ENCODE measurements at regions not wholly inside any gene's neighbourhood (a gene's known extent, or its start where the extent isn't known, plus 50 kb on each side); places are given as distances from the start of the nearest gene placed in this dataset.

GRCh38 chr2:198697218-198697617, 760.5 kb downstream of the SATB2 start:
- DNase-seq: no peak
- Histone ChIP-seq H3K4me3 (no peak overlapping the region), H3K4me1 (no peaks in the 10 kb centered on the region), H3K27me3 (no peaks in the 10 kb centered on the region), H3K27ac (no peak overlapping the region), H3K9me3 (no peaks in the 10 kb centered on the region), H3K36me3 (no peaks in the 10 kb centered on the region)
- WGBS, 2 donors: 15 to 56% methylated on average over 3 of the region's 3 CpGs
- intact Hi-C loops (cut with DNase I): no loop called here
- TF ChIP-seq EP300 (IDR thresholded peaks at IDR 0.05): no peak

- no peak for DNase-seq
- Histone ChIP-seq H3K36me3 (no peaks in the 10 kb centered on the region), H3K4me1 (no peaks in the 10 kb centered on the region), H3K4me3 (no peak overlapping the region), H3K9me3 (no peaks in the 10 kb centered on the region), H3K27ac (no peak overlapping the region), H3K27me3 (no peaks in the 10 kb centered on the region)
- TF ChIP-seq CTCF (IDR thresholded peaks at IDR 0.05): no peak
- no peak for TF ChIP-seq POLR2AphosphoS5 (IDR thresholded peaks at IDR 0.05)
- TF ChIP-seq POLR2A (IDR thresholded peaks at IDR 0.05): no peak
- no peak for TF ChIP-seq EP300 (IDR thresholded peaks at IDR 0.05)
- intact Hi-C loops (cut with DNase I): no loop called here
Observed at GRCh38 chr2:198695879-198696278, 761.9 kb downstream of the SATB2 start.

GRCh38 chr2:198692907-198693510, 764.7 kb downstream of the SATB2 start:
- H3K9me3 ChIP-seq: no peaks in the 10 kb centered on the region
- H3K4me1 ChIP-seq: no peaks in the 10 kb centered on the region
- WGBS, 2 donors: 72 to 73% methylated on average over 9 of the region's 9 CpGs
- intact Hi-C loops (cut with DNase I): no loop called here
- no peak for TF ChIP-seq EP300 (IDR thresholded peaks at IDR 0.05)
- TF ChIP-seq CTCF (IDR thresholded peaks at IDR 0.05): no peak
- no peak overlapping the region for H3K27ac ChIP-seq
- no peak overlapping the region for H3K4me3 ChIP-seq
- no peaks in the 10 kb centered on the region for H3K36me3 ChIP-seq
- H3K27me3 ChIP-seq: no peaks in the 10 kb centered on the region
- DNase-seq: no peak

GRCh38 chr2:198691236-198691635, 766.5 kb downstream of the SATB2 start:
- TF ChIP-seq POLR2A (IDR thresholded peaks at IDR 0.05) (no peak), CTCF (IDR thresholded peaks at IDR 0.05) (no peak), EP300 (IDR thresholded peaks at IDR 0.05) (no peak), POLR2AphosphoS5 (IDR thresholded peaks at IDR 0.05) (no peak)
- H3K9me3 ChIP-seq: no peaks in the 10 kb centered on the region
- H3K4me1 ChIP-seq: no peaks in the 10 kb centered on the region
- no peak for DNase-seq
- no peaks in the 10 kb centered on the region for H3K27me3 ChIP-seq
- H3K4me3 ChIP-seq: no peak overlapping the region
- no peaks in the 10 kb centered on the region for H3K36me3 ChIP-seq
- intact Hi-C loops (cut with DNase I): no loop called here
- WGBS, 2 donors: 96 to 99% methylated on average over 2 of the region's 2 CpGs
- H3K27ac ChIP-seq: no peak overlapping the region

GRCh38 chr2:198664321-198664720, 793.4 kb downstream of the SATB2 start:
- Histone ChIP-seq H3K36me3 (no peaks in the 10 kb centered on the region), H3K4me3 (no peak overlapping the region), H3K4me1 (no peaks in the 10 kb centered on the region), H3K27ac (no peak overlapping the region), H3K27me3 (no peaks in the 10 kb centered on the region), H3K9me3 (no peaks in the 10 kb centered on the region)
- WGBS, 2 donors: 27 to 53% methylated on average over 2 of the region's 2 CpGs
- intact Hi-C loops (cut with DNase I): no loop called here
- DNase-seq: no peak
- TF ChIP-seq EP300 (IDR thresholded peaks at IDR 0.05): no peak
- TF ChIP-seq POLR2AphosphoS5 (IDR thresholded peaks at IDR 0.05): no peak
- no peak for TF ChIP-seq CTCF (IDR thresholded peaks at IDR 0.05)
- TF ChIP-seq POLR2A (IDR thresholded peaks at IDR 0.05): no peak

All from sigmoid colon (tissue), 6 donors.